ENCODE measurements at regions not wholly inside any gene's neighbourhood (a gene's known extent, or its start where the extent isn't known, plus 50 kb on each side); places are given as distances from the start of the nearest gene placed in this dataset.

GRCh38 chr3:148030975-148031374, 621.8 kb downstream of the ZIC1 start:
- no peak for TF ChIP-seq CTCF (IDR thresholded peaks at IDR 0.05)
- TF ChIP-seq POLR2A (IDR thresholded peaks at IDR 0.05; ENCODE audit: low read depth), result no peak
- TF ChIP-seq POLR2AphosphoS5 (IDR thresholded peaks at IDR 0.05), result no peak
- no peak for TF ChIP-seq EP300 (IDR thresholded peaks at IDR 0.05)
